ENCODE measurements at regions not wholly inside any gene's neighbourhood (a gene's known extent, or its start where the extent isn't known, plus 50 kb on each side); places are given as distances from the start of the nearest gene placed in this dataset.
"Not testable (repeated sequence)": the region's sequence is repeated elsewhere in the genome, so short reads cannot be mapped to it uniquely, and the experiment has no call there.

GRCh38 chr5:62783374-62784057 lies 204.9 kb downstream of the LRRC70 start:
- intact Hi-C loops (cut with micrococcal nuclease), result no loop called here

GRCh38 chr5:62780888-62781287 lies 202.3 kb downstream of the LRRC70 start:
- intact Hi-C loops (cut with micrococcal nuclease), result no loop called here

- intact Hi-C loops (cut with micrococcal nuclease), result no loop called here
These were observed 201.6 kb downstream of the LRRC70 start for GRCh38 chr5:62780230-62780629.

GRCh38 chr5:62779010-62779422 lies 200.4 kb downstream of the LRRC70 start:
- intact Hi-C loops (cut with micrococcal nuclease), result loop anchor here (1.0 to 2.0 kb wide), 4 partner anchors 319 to 554 kb away; partner anchors contain the start of gene DIMT1

- intact Hi-C loops (cut with micrococcal nuclease), result loop anchor here (1.0 to 2.0 kb wide), 4 partner anchors 318 to 554 kb away; partner anchors contain the start of gene DIMT1
These were observed 199.8 kb downstream of the LRRC70 start for GRCh38 chr5:62778316-62779009.

GRCh38 chr5:62777081-62777480 lies 198.5 kb downstream of the LRRC70 start:
- intact Hi-C loops (cut with micrococcal nuclease), result not testable (repeated sequence)

- intact Hi-C loops (cut with micrococcal nuclease), result not testable (repeated sequence)
These were observed 198.0 kb downstream of the LRRC70 start for GRCh38 chr5:62776592-62776991.

- intact Hi-C loops (cut with micrococcal nuclease), result no loop called here
These were observed 194.8 kb downstream of the LRRC70 start for GRCh38 chr5:62773460-62773859.

- intact Hi-C loops (cut with micrococcal nuclease), result no loop called here
These were observed 192.7 kb downstream of the LRRC70 start for GRCh38 chr5:62771341-62771740.

- intact Hi-C loops (cut with micrococcal nuclease), result no loop called here
These were observed 189.0 kb downstream of the LRRC70 start for GRCh38 chr5:62767650-62768049.

GRCh38 chr5:62767077-62767476 lies 188.5 kb downstream of the LRRC70 start:
- intact Hi-C loops (cut with micrococcal nuclease), result no loop called here

GRCh38 chr5:62762503-62762902 lies 183.9 kb downstream of the LRRC70 start:
- intact Hi-C loops (cut with micrococcal nuclease), result no loop called here

- intact Hi-C loops (cut with micrococcal nuclease), result not testable (repeated sequence)
These were observed 179.1 kb downstream of the LRRC70 start for GRCh38 chr5:62757686-62758085.

GRCh38 chr5:62752998-62753367 lies 174.4 kb downstream of the LRRC70 start:
- intact Hi-C loops (cut with micrococcal nuclease), result not testable (repeated sequence)

- intact Hi-C loops (cut with micrococcal nuclease), result not testable (repeated sequence)
These were observed 173.7 kb downstream of the LRRC70 start for GRCh38 chr5:62752056-62752997.

- intact Hi-C loops (cut with micrococcal nuclease), result no loop called here
These were observed 163.6 kb downstream of the LRRC70 start for GRCh38 chr5:62742207-62742606.

GRCh38 chr5:62741761-62742160 lies 163.1 kb downstream of the LRRC70 start:
- intact Hi-C loops (cut with micrococcal nuclease), result no loop called here

GRCh38 chr5:62737766-62738165 lies 159.1 kb downstream of the LRRC70 start:
- intact Hi-C loops (cut with micrococcal nuclease), result no loop called here

GRCh38 chr5:62732677-62733121 lies 154.1 kb downstream of the LRRC70 start:
- intact Hi-C loops (cut with micrococcal nuclease), result no loop called here

- intact Hi-C loops (cut with micrococcal nuclease), result no loop called here
These were observed 152.4 kb downstream of the LRRC70 start for GRCh38 chr5:62731022-62731421.

GRCh38 chr5:62729675-62730074 lies 151.1 kb downstream of the LRRC70 start:
- intact Hi-C loops (cut with micrococcal nuclease), result no loop called here

GRCh38 chr5:62727861-62728260 lies 149.2 kb downstream of the LRRC70 start:
- intact Hi-C loops (cut with micrococcal nuclease), result no loop called here
